Prostate gland (tissue), 2 donors: ENCODE measurements at regions not wholly inside any gene's neighbourhood (a gene's known extent, or its start where the extent isn't known, plus 50 kb on each side); places are given as distances from the start of the nearest gene placed in this dataset.

Source experiments
- DNase-seq: peaks from one replicate; pipeline ENCODE4 v3.0.0-alpha.2; 2019; ENCODE audit warnings: low spot score
- H3K27ac ChIP-seq, 2 donors: fragments of 200-600 bp; sonication (generic); 2 replicates each; pipeline ENCODE4 v1.5.1; 2017 to 2019
- H3K27me3 ChIP-seq: fragments of 200-600 bp; sonication (generic); replicated peaks from 2 replicates; pipeline ENCODE4 v1.5.1; 2019; ENCODE audit not compliant: insufficient read depth
- H3K36me3 ChIP-seq, 2 donors: fragments of 200-600 bp; sonication (generic); 1 replicate in 1 of 2; 2 replicates in 1 of 2; pipeline versions ENCODE4 v1.5.1 to v1.8.1; 2017 to 2019
- H3K4me1 ChIP-seq: fragments of 200-600 bp; sonication (generic); replicated peaks from 2 replicates; pipeline ENCODE4 v1.5.1; 2019
- H3K4me3 ChIP-seq, 2 donors: fragments of 200-600 bp; sonication (generic); 2 replicates each; pipeline ENCODE4 v1.5.1; 2017 to 2019
- H3K9me3 ChIP-seq: fragments of 200-600 bp; sonication (generic); 2 replicates; pipeline ENCODE4 v1.5.1; 2017
- POLR2A ChIP-seq: fragments of 450-650 bp; IDR thresholded peaks from one replicate; pipeline ENCODE4 v1.6.1; 2016; ENCODE audit warnings: antibody characterized with exemption, mild to moderate bottlenecking
- POLR2AphosphoS5 ChIP-seq: sonication (generic); formaldehyde crosslinking; IDR thresholded peaks from one replicate; pipeline ENCODE4 v1.6.1; 2017; ENCODE audit warnings: antibody characterized with exemption
- WGBS: methylation state at CpG from one replicate; pipeline ENCODE4 v1.1.5; 2018; 5-methylcytosine and 5-hydroxymethylcytosine counted together
- intact Hi-C: fragments of 100-400 bp; cut with DNase I; formaldehyde crosslinking; loops from one replicate; pipeline ENCODE4 v1.14.2; 2022
- TF ChIP-seq, protein P1 (sequence below), 4 experiments: fragments of 200-600 bp in 2 of 4; fragments of 450-650 bp in 2 of 4; sonication (generic) in 2 of 4; IDR thresholded peaks; 1 replicate in 3 of 4; 2 replicates in 1 of 4; pipeline ENCODE4 v1.5.1; 2016 to 2019; ENCODE audit warnings: antibody characterized with exemption in 4 of 4, mild to moderate bottlenecking in 2 of 4, moderate library complexity in 2 of 4

- no peak overlapping the region for H3K4me3 ChIP-seq
- intact Hi-C loops, result no loop called here
Measured at GRCh38 chr18:73245345-73245744, 377.6 kb upstream of the NETO1 start.

DNA sequence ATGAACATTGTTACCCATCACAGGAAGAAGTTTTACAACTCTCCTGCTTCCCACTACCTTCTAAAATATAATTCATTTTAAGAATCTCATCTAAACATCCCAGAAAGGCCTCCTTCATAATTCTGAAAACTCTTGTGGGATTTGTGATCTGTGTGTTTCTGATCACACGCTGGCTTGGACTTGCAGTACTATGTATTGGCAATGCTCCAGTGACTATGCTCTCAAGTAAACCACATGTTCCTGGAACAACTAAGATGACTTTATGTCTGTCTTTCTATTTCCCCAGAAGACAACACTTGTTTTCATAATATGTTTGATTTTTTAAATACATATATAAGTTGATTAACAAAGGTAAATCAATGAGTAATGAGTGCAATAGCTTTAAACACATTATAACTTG lies 376.6 kb upstream of the NETO1 start:
- WGBS, result 20% methylated on average over 1 of the region's 1 CpG
- intact Hi-C loops, result no loop called here
- no peak for DNase-seq

More at GRCh38 chr18:73245345-73245744, 377.6 kb upstream of the NETO1 start:
- Histone ChIP-seq H3K27ac (peak overlapping the region in 1 of 2 donors; percentile 35), H3K36me3 (no peaks in the 10 kb centered on the region), H3K27me3 (no peaks in the 10 kb centered on the region), H3K9me3 (no peaks in the 10 kb centered on the region), H3K4me1 (no peaks in the 10 kb centered on the region)
- DNase-seq, result no peak
- 76% methylated on average over 4 of the region's 4 CpGs for WGBS
- TF ChIP-seq POLR2A (no peak), POLR2AphosphoS5 (no peak)
- TF ChIP-seq, protein P1, sequence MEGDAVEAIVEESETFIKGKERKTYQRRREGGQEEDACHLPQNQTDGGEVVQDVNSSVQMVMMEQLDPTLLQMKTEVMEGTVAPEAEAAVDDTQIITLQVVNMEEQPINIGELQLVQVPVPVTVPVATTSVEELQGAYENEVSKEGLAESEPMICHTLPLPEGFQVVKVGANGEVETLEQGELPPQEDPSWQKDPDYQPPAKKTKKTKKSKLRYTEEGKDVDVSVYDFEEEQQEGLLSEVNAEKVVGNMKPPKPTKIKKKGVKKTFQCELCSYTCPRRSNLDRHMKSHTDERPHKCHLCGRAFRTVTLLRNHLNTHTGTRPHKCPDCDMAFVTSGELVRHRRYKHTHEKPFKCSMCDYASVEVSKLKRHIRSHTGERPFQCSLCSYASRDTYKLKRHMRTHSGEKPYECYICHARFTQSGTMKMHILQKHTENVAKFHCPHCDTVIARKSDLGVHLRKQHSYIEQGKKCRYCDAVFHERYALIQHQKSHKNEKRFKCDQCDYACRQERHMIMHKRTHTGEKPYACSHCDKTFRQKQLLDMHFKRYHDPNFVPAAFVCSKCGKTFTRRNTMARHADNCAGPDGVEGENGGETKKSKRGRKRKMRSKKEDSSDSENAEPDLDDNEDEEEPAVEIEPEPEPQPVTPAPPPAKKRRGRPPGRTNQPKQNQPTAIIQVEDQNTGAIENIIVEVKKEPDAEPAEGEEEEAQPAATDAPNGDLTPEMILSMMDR (IDR thresholded peaks at IDR 0.05), result no peak

DNA sequence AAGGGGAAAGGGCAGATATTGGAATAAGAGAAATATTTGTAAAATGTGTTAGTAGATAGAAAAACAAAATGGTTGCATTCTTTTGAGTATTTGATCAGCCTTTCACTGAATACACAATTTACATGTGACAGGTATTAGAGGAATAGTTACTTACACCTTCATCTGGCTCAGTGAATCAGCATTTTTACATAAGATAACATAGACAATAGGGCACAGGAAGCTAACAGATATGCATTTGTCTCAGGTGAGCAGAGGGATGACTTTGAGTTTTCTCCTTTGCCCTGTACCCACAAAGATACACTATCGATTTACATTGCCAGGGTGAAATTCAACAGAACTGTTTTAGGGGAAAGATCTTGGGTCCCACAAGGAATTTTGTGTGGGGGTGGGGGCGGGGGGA lies 373.1 kb upstream of the NETO1 start:
- no peak overlapping the region for H3K4me3 ChIP-seq
- 71% methylated on average over 2 of the region's 2 CpGs for WGBS
- H3K27me3 ChIP-seq, result no peaks in the 10 kb centered on the region
- H3K36me3 ChIP-seq, result no peaks in the 10 kb centered on the region
- TF ChIP-seq POLR2A (no peak), POLR2AphosphoS5 (no peak)
- TF ChIP-seq, protein P1 (IDR thresholded peaks at IDR 0.05), result no peak
- no peak overlapping the region for H3K27ac ChIP-seq
- no peak for DNase-seq
- intact Hi-C loops, result no loop called here
- H3K4me1 ChIP-seq, result no peaks in the 10 kb centered on the region
- H3K9me3 ChIP-seq, result no peaks in the 10 kb centered on the region

More for the DNA sequence above, 376.6 kb upstream of the NETO1 start:
- H3K9me3 ChIP-seq, result no peaks in the 10 kb centered on the region
- no peaks in the 10 kb centered on the region for H3K36me3 ChIP-seq
- H3K27me3 ChIP-seq, result no peaks in the 10 kb centered on the region
- no peak overlapping the region for H3K27ac ChIP-seq
- no peak overlapping the region for H3K4me3 ChIP-seq
- H3K4me1 ChIP-seq, result no peaks in the 10 kb centered on the region
- no peak for TF ChIP-seq POLR2A

DNA sequence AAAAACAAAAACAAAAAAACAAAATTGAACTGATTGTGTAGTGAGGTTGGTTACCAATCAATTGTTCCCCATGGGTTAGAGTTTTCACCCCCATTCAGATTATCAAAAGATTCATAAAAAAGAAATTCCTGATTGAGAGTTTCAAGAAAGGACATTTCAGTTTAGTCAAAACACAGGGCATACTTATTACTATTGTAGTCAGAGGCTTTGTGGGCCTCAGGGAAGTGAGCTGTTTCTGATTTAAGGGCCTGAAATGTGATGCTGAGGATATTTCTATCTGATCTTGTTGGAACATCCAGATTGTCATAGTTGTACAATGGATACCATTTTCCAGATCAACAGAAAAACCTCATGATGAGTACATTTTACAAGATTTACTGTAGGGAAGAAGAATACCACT lies 368.1 kb upstream of the NETO1 start:
- no peak for DNase-seq
- H3K4me3 ChIP-seq, result no peak overlapping the region
- no peaks in the 10 kb centered on the region for H3K27me3 ChIP-seq
- H3K9me3 ChIP-seq, result no peaks in the 10 kb centered on the region
- TF ChIP-seq POLR2A (no peak), POLR2AphosphoS5 (no peak)
- TF ChIP-seq, protein P1 (IDR thresholded peaks at IDR 0.05), result no peak
- H3K4me1 ChIP-seq, result no peaks in the 10 kb centered on the region
- intact Hi-C loops, result no loop called here
- no peaks in the 10 kb centered on the region for H3K36me3 ChIP-seq
- H3K27ac ChIP-seq, result no peak overlapping the region

DNA sequence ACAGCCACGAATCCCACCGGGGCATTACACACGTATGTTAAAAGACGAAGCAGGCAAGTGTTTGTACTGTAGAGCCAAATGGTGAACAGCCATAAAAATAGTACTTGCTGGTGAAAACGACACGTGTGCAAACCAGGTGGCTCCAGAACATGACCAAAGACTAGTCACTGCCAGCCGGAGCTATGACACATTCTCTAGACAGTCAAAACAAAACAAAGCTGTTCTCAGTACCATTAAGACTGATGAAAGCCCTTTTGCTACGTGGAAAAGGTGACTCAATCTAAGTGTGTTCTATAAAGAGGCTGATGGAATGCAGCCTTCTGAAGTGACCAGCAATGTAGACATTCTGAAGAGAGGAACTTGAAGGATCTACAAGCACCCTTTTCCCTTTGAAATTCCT lies 367.7 kb upstream of the NETO1 start:
- Histone ChIP-seq H3K9me3 (no peaks in the 10 kb centered on the region), H3K4me1 (no peaks in the 10 kb centered on the region), H3K36me3 (no peaks in the 10 kb centered on the region), H3K4me3 (no peak overlapping the region), H3K27ac (no peak overlapping the region), H3K27me3 (no peaks in the 10 kb centered on the region)
- intact Hi-C loops, result no loop called here
- DNase-seq, result no peak
- 73% methylated on average over 8 of the region's 8 CpGs for WGBS
- TF ChIP-seq, protein P1 (IDR thresholded peaks at IDR 0.05), result no peak
- TF ChIP-seq POLR2A, result no peak
- no peak for TF ChIP-seq POLR2AphosphoS5
